DND-41 (cell line): ENCODE measurements at regions not wholly inside any gene's neighbourhood (a gene's known extent, or its start where the extent isn't known, plus 50 kb on each side); places are given as distances from the start of the nearest gene placed in this dataset.

Experiments
- ATAC-seq: fragments of 200-7000 bp; cut with Tn5 transposase; 3 replicates; pipeline ENCODE4 v1.9.1; 2021; ENCODE audit warnings: low read depth; ENCODE audit not compliant: insufficient read depth
- DNase-seq: peaks from one replicate; pipeline ENCODE4 v3.0.0-alpha.2; 2020
- H2AFZ ChIP-seq: 2 replicates; pipeline ENCODE4 v1.6.0; 2012; ENCODE audit warnings: low read depth, low read length
- H3K27ac ChIP-seq: 2 replicates; pipeline ENCODE4 v1.5.1; 2012; ENCODE audit warnings: low read length, inconsistent platforms
- H3K27me3 ChIP-seq: fragments of 200-600 bp; sonication (generic); 2 replicates; pipeline ENCODE4 v1.6.0; 2012; ENCODE audit warnings: low read length, mild to moderate bottlenecking, inconsistent platforms; ENCODE audit not compliant: insufficient read depth, poor library complexity
- H3K36me3 ChIP-seq: 2 replicates; pipeline ENCODE4 v1.5.1; 2012; ENCODE audit warnings: low read length, inconsistent platforms; ENCODE audit not compliant: insufficient read depth
- H3K4me1 ChIP-seq: 2 replicates; pipeline ENCODE4 v1.5.1; 2012; ENCODE audit warnings: mild to moderate bottlenecking, low read length; ENCODE audit not compliant: insufficient read depth
- H3K4me2 ChIP-seq: 2 replicates; pipeline ENCODE4 v1.6.0; 2012; ENCODE audit warnings: mild to moderate bottlenecking, moderate library complexity, low read length, inconsistent platforms; ENCODE audit not compliant: insufficient read depth
- H3K4me3 ChIP-seq, 2 experiments: fragments of 200-600 bp in 1 of 2; shearing (Covaris generic) in 1 of 2; 2 replicates each; pipeline ENCODE4 v1.5.1; 2012 to 2016; ENCODE audit warnings: inconsistent platforms in 2 of 2, low read length in 2 of 2, mild to moderate bottlenecking in 2 of 2, low read depth in 1 of 2, moderate library complexity in 1 of 2
- H3K79me2 ChIP-seq: 2 replicates; pipeline ENCODE4 v1.6.0; 2012; ENCODE audit warnings: low read length, inconsistent platforms; ENCODE audit not compliant: insufficient read depth
- H3K9ac ChIP-seq: 2 replicates; pipeline ENCODE4 v1.6.0; 2012; ENCODE audit warnings: low read depth, mild to moderate bottlenecking, inconsistent platforms, low read length, moderate library complexity
- H3K9me3 ChIP-seq: 2 replicates; pipeline ENCODE4 v1.5.1; 2012; ENCODE audit warnings: low read length, moderate library complexity, mild to moderate bottlenecking, inconsistent platforms; ENCODE audit not compliant: insufficient read depth, severe bottlenecking
- H4K20me1 ChIP-seq: 2 replicates; pipeline ENCODE4 v1.6.0; 2012; ENCODE audit warnings: low read length; ENCODE audit not compliant: insufficient read depth
- EZH2 ChIP-seq: IDR thresholded peaks from 3 replicates; pipeline ENCODE4 v1.6.1; 2012; ENCODE audit warnings: borderline replicate concordance, low read depth, mild to moderate bottlenecking, moderate library complexity, low read length, inconsistent platforms; ENCODE audit not compliant: severe bottlenecking
- TF ChIP-seq, protein P1 (sequence below): IDR thresholded peaks from 2 replicates; pipeline ENCODE4 v1.5.1; 2012; ENCODE audit warnings: borderline replicate concordance, low read length, moderate library complexity, mild to moderate bottlenecking; ENCODE audit not compliant: poor library complexity, severe bottlenecking; ENCODE audit errors: extremely low read depth

DNA sequence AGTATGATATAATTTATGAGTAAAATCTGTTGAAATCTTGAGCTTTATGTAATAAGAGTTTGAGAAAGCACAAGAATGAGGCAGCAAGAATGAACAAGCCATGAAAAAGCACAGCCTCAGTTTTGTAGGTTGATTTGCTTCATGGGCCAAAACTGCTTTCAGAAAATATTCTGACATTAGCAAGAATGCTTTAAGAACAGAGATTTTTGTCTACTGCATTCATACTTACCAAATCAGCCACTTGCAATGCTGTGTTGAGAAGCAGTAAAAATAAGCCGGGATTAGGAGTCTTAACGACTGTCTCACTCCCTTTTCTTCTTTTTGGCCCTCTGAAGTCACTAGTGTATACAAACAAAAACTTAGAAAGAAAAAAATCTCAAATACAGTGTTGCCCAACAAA, 114.5 kb downstream of the POSTN start:
- no peak for ATAC-seq
- Histone ChIP-seq H2AFZ (no peak overlapping the region), H3K27me3 (no peaks in the 10 kb centered on the region), H3K36me3 (no peaks in the 10 kb centered on the region), H3K9ac (no peak overlapping the region), H3K79me2 (no peaks in the 10 kb centered on the region), H3K4me1 (no peaks in the 10 kb centered on the region), H4K20me1 (no peaks in the 10 kb centered on the region), H3K4me2 (no peak overlapping the region), H3K4me3 (no peak overlapping the region), H3K9me3 (no peaks in the 10 kb centered on the region), H3K27ac (no peak overlapping the region)
- TF ChIP-seq EZH2 = no peak
- TF ChIP-seq, protein P1, sequence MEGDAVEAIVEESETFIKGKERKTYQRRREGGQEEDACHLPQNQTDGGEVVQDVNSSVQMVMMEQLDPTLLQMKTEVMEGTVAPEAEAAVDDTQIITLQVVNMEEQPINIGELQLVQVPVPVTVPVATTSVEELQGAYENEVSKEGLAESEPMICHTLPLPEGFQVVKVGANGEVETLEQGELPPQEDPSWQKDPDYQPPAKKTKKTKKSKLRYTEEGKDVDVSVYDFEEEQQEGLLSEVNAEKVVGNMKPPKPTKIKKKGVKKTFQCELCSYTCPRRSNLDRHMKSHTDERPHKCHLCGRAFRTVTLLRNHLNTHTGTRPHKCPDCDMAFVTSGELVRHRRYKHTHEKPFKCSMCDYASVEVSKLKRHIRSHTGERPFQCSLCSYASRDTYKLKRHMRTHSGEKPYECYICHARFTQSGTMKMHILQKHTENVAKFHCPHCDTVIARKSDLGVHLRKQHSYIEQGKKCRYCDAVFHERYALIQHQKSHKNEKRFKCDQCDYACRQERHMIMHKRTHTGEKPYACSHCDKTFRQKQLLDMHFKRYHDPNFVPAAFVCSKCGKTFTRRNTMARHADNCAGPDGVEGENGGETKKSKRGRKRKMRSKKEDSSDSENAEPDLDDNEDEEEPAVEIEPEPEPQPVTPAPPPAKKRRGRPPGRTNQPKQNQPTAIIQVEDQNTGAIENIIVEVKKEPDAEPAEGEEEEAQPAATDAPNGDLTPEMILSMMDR = no peak
- DNase-seq = no peak

DNA sequence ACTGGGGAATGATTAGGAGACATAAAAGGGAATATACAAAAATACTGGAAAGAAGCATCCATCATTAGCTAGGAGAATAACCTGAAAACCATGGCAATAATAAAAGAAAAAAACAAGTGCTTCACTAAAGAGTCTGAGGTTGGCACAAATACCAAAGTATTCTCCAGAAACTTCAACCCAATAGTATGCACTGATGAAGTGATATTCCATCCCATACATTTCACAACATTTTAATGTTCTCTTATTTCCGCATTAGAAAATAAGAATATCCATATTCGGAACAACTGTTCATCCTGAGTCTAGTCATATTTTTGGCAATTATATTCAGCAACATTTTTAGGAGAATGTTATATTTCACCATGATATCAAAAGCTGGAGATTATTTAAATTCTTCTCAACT, 116.2 kb downstream of the POSTN start:
- H3K4me1 ChIP-seq = no peaks in the 10 kb centered on the region
- TF ChIP-seq EZH2 = no peak
- TF ChIP-seq, protein P1 = no peak
- no peaks in the 10 kb centered on the region for H3K36me3 ChIP-seq
- no peak for DNase-seq
- no peak overlapping the region for H3K4me2 ChIP-seq
- H4K20me1 ChIP-seq = no peaks in the 10 kb centered on the region
- no peak overlapping the region for H3K4me3 ChIP-seq
- no peak overlapping the region for H3K9ac ChIP-seq
- H2AFZ ChIP-seq = no peak overlapping the region
- no peak overlapping the region for H3K27ac ChIP-seq
- H3K27me3 ChIP-seq = no peaks in the 10 kb centered on the region
- no peak for ATAC-seq
- no peaks in the 10 kb centered on the region for H3K9me3 ChIP-seq
- no peaks in the 10 kb centered on the region for H3K79me2 ChIP-seq

GRCh38 chr13:37481885-37482227, 116.7 kb downstream of the POSTN start:
- DNase-seq (no peak), ATAC-seq (no peak)
- TF ChIP-seq, protein P1 = no peak
- TF ChIP-seq EZH2 = no peak
- Histone ChIP-seq H3K27me3 (no peaks in the 10 kb centered on the region), H3K27ac (no peak overlapping the region), H3K4me1 (no peaks in the 10 kb centered on the region), H3K4me3 (no peak overlapping the region), H3K4me2 (no peak overlapping the region), H2AFZ (no peak overlapping the region), H3K9ac (no peak overlapping the region), H3K36me3 (no peaks in the 10 kb centered on the region), H4K20me1 (no peaks in the 10 kb centered on the region), H3K79me2 (no peaks in the 10 kb centered on the region), H3K9me3 (no peaks in the 10 kb centered on the region)

- H3K4me1 ChIP-seq = no peaks in the 10 kb centered on the region
- H3K9me3 ChIP-seq = no peaks in the 10 kb centered on the region
- no peaks in the 10 kb centered on the region for H3K27me3 ChIP-seq
- H3K79me2 ChIP-seq = no peaks in the 10 kb centered on the region
- no peaks in the 10 kb centered on the region for H3K36me3 ChIP-seq
- H3K27ac ChIP-seq = no peak overlapping the region
- no peak overlapping the region for H3K4me3 ChIP-seq
- ATAC-seq (no peak), DNase-seq (no peak)
- H2AFZ ChIP-seq = no peak overlapping the region
- TF ChIP-seq, protein P1 = no peak
- no peak for TF ChIP-seq EZH2
- H3K4me2 ChIP-seq = no peak overlapping the region
- no peaks in the 10 kb centered on the region for H4K20me1 ChIP-seq
- H3K9ac ChIP-seq = no peak overlapping the region
Observed at GRCh38 chr13:37481011-37481884, 117.3 kb downstream of the POSTN start.
